WTC11 (cell line): ENCODE measurements at regions not wholly inside any gene's neighbourhood (a gene's known extent, or its start where the extent isn't known, plus 50 kb on each side); places are given as distances from the start of the nearest gene placed in this dataset.

Source experiments
- ATF1 ChIP-seq: sonication (generic); formaldehyde crosslinking; IDR thresholded peaks from 2 replicates; pipeline ENCODE4 v1.8.1; 2023; ENCODE audit warnings: mild to moderate bottlenecking, moderate library complexity, missing genetic modification reagents
- CREM ChIP-seq: sonication (generic); formaldehyde crosslinking; IDR thresholded peaks from 2 replicates; pipeline ENCODE4 v1.8.1; 2022; ENCODE audit warnings: mild to moderate bottlenecking, missing genetic modification reagents, moderate library complexity
- JUN ChIP-seq: sonication (generic); formaldehyde crosslinking; IDR thresholded peaks from 2 replicates; pipeline ENCODE4 v1.8.0; 2023; ENCODE audit warnings: mild to moderate bottlenecking, missing genetic modification reagents
- NFE2L1 ChIP-seq: sonication (generic); formaldehyde crosslinking; IDR thresholded peaks from 2 replicates; pipeline ENCODE4 v1.8.1; 2023; ENCODE audit warnings: missing genetic modification reagents
- NFYB ChIP-seq: sonication (generic); formaldehyde crosslinking; conservative IDR thresholded peaks from 2 replicates; pipeline ENCODE4 v1.8.0; 2022; ENCODE audit warnings: low read depth, missing genetic modification reagents
- SP1 ChIP-seq: sonication (generic); formaldehyde crosslinking; conservative IDR thresholded peaks from 2 replicates; pipeline ENCODE4 v1.8.1; 2022; ENCODE audit warnings: missing genetic modification reagents
- TEAD4 ChIP-seq: sonication (generic); formaldehyde crosslinking; IDR thresholded peaks from 2 replicates; pipeline ENCODE4 v1.8.0; 2022; ENCODE audit warnings: mild to moderate bottlenecking, missing genetic modification reagents
- TF ChIP-seq, protein P1 (sequence below): fragments of 200-600 bp; IDR thresholded peaks from 2 replicates; pipeline ENCODE4 v1.8.0; 2022; ENCODE audit warnings: antibody characterized with exemption
- TF ChIP-seq, protein P2 (sequence below): sonication (generic); formaldehyde crosslinking; IDR thresholded peaks from 2 replicates; pipeline ENCODE4 v1.8.1; 2023; ENCODE audit warnings: mild to moderate bottlenecking, missing genetic modification reagents, moderate library complexity

DNA sequence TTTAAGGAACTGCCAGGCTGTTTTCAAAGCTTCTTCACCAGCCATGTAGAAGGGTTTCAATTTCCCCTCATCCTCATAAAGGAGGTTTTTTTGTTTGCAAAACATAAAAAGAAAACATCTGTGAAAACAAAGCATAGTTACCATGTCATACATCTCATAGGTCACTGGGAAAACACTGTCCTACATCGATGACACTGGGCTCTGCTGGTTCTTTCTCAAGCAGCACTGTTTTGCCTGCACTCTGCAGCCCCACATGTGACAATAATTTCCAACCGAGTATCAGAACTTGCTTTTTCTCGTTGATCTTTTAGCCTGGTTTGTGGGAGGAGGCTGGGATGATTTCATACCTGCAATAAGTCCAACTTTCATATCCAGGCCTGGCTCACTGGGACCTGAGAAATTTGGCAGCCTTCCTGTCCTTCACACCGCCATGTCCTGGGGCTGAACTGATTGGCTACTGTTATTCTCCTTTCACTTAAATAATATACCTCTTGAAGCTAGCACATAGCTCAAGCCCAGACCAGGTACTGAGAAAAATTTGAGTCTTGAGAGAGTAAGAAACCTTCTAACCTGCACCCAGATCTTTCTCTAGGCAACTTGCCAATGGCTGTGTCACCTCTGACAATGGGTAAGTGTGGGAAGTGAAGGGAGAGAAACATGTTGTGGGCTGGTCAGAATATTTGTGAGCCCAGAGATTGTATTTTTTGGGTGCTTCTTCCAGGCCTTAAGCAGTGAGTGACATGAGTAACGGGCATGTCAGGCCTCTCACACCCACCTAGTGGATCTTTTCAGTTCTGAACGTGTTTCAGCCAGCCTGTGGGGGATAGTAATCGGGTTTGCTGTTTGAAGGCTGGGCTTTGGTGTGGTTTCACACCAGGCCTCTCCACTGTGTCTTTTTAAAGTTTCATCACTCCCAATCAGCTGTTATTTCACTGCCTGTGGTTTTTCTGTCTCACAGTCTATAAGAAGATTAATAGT is 502.8 kb downstream of the NTRK2 start:
- TF ChIP-seq, protein P1, sequence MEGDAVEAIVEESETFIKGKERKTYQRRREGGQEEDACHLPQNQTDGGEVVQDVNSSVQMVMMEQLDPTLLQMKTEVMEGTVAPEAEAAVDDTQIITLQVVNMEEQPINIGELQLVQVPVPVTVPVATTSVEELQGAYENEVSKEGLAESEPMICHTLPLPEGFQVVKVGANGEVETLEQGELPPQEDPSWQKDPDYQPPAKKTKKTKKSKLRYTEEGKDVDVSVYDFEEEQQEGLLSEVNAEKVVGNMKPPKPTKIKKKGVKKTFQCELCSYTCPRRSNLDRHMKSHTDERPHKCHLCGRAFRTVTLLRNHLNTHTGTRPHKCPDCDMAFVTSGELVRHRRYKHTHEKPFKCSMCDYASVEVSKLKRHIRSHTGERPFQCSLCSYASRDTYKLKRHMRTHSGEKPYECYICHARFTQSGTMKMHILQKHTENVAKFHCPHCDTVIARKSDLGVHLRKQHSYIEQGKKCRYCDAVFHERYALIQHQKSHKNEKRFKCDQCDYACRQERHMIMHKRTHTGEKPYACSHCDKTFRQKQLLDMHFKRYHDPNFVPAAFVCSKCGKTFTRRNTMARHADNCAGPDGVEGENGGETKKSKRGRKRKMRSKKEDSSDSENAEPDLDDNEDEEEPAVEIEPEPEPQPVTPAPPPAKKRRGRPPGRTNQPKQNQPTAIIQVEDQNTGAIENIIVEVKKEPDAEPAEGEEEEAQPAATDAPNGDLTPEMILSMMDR = no peak
- TF ChIP-seq TEAD4 (CRISPR knock-in tag) (no peak), ATF1 (no peak), SP1 (CRISPR knock-in tag) (no peak), NFYB (CRISPR knock-in tag) (no peak), CREM (CRISPR knock-in tag) (no peak), NFE2L1 (CRISPR knock-in tag) (no peak), JUN (CRISPR knock-in tag) (no peak)
- TF ChIP-seq, protein P2, sequence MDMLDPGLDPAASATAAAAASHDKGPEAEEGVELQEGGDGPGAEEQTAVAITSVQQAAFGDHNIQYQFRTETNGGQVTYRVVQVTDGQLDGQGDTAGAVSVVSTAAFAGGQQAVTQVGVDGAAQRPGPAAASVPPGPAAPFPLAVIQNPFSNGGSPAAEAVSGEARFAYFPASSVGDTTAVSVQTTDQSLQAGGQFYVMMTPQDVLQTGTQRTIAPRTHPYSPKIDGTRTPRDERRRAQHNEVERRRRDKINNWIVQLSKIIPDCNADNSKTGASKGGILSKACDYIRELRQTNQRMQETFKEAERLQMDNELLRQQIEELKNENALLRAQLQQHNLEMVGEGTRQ (CRISPR knock-in tag) = no peak
